HEK293 (cell line): ENCODE measurements at regions not wholly inside any gene's neighbourhood (a gene's known extent, or its start where the extent isn't known, plus 50 kb on each side); places are given as distances from the start of the nearest gene placed in this dataset.

Experiments used
- BCL11A ChIP-seq: fragments of 450-650 bp; formaldehyde crosslinking; IDR thresholded peaks from 2 replicates; pipeline ENCODE4 v1.5.1; 2016; ENCODE audit warnings: low read depth, missing biosample characterization, missing genetic modification characterization
- SP2 ChIP-seq: fragments of 450-650 bp; formaldehyde crosslinking; IDR thresholded peaks from 2 replicates; pipeline ENCODE4 v1.5.1; 2016; ENCODE audit warnings: missing biosample characterization, missing genetic modification characterization
- ZNF121 ChIP-seq: fragments of 450-650 bp; formaldehyde crosslinking; IDR thresholded peaks from 2 replicates; pipeline ENCODE4 v1.5.1; 2016; ENCODE audit warnings: missing biosample characterization, missing genetic modification characterization
- ZNF132 ChIP-seq: fragments of 450-650 bp; formaldehyde crosslinking; IDR thresholded peaks from 2 replicates; pipeline ENCODE4 v1.5.1; 2017; ENCODE audit warnings: missing biosample characterization, missing genetic modification characterization, borderline replicate concordance
- ZNF248 ChIP-seq: fragments of 450-650 bp; formaldehyde crosslinking; IDR thresholded peaks from 2 replicates; pipeline ENCODE4 v1.5.1; 2017; ENCODE audit warnings: missing biosample characterization, missing genetic modification characterization
- ZNF335 ChIP-seq: fragments of 450-650 bp; formaldehyde crosslinking; conservative IDR thresholded peaks from 2 replicates; pipeline ENCODE4 v1.5.1; 2016; ENCODE audit warnings: missing biosample characterization, missing genetic modification characterization
- ZNF350 ChIP-seq: fragments of 450-650 bp; formaldehyde crosslinking; IDR thresholded peaks from 2 replicates; pipeline ENCODE4 v1.5.0; 2017; ENCODE audit warnings: missing biosample characterization, mild to moderate bottlenecking, missing genetic modification characterization
- ZNF510 ChIP-seq: fragments of 450-650 bp; formaldehyde crosslinking; IDR thresholded peaks from 2 replicates; pipeline ENCODE4 v1.5.1; 2018; ENCODE audit warnings: mild to moderate bottlenecking, missing genetic modification characterization, missing biosample characterization; ENCODE audit not compliant: insufficient replicate concordance
- ZNF558 ChIP-seq: fragments of 450-650 bp; formaldehyde crosslinking; IDR thresholded peaks from 2 replicates; pipeline ENCODE4 v1.5.1; 2016; ENCODE audit warnings: missing biosample characterization, missing genetic modification characterization
- TF ChIP-seq, protein P1 (sequence below): fragments of 450-650 bp; formaldehyde crosslinking; IDR thresholded peaks from 2 replicates; pipeline ENCODE4 v1.5.1; 2016; ENCODE audit warnings: missing biosample characterization, missing genetic modification characterization
- TF ChIP-seq, protein P2 (sequence below): fragments of 450-650 bp; formaldehyde crosslinking; conservative IDR thresholded peaks from 2 replicates; pipeline ENCODE4 v1.5.1; 2016; ENCODE audit warnings: low read depth, missing biosample characterization, missing genetic modification characterization
- TF ChIP-seq, protein P3 (sequence below): fragments of 450-650 bp; formaldehyde crosslinking; IDR thresholded peaks from 2 replicates; pipeline ENCODE4 v1.5.1; 2016; ENCODE audit warnings: missing biosample characterization, missing genetic modification characterization
- TF ChIP-seq, protein P4 (sequence below): fragments of 450-650 bp; formaldehyde crosslinking; IDR thresholded peaks from 2 replicates; pipeline ENCODE4 v1.5.1; 2016; ENCODE audit warnings: missing biosample characterization, missing genetic modification characterization

DNA sequence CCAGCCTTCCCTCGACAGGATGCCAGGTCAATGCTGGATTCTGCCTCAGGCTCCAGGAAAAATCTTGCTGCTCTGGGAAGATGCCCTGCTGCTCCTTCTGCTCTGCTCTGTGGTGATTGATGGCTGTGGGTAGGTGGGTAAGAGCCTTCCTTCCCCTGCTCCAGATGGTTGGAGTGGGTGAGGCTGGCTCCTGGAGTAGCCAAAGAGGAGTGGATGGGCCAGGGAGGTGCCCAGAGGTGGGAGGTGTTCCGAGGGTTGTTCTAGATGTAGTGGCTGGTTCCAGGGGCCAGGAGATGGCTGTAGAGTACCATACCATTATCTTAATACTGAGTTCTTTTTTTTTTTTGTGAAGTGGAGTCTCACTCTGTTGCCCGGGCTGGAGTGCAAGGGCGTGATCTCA, 99.6 kb upstream of the THY1 start:
- TF ChIP-seq, protein P1, sequence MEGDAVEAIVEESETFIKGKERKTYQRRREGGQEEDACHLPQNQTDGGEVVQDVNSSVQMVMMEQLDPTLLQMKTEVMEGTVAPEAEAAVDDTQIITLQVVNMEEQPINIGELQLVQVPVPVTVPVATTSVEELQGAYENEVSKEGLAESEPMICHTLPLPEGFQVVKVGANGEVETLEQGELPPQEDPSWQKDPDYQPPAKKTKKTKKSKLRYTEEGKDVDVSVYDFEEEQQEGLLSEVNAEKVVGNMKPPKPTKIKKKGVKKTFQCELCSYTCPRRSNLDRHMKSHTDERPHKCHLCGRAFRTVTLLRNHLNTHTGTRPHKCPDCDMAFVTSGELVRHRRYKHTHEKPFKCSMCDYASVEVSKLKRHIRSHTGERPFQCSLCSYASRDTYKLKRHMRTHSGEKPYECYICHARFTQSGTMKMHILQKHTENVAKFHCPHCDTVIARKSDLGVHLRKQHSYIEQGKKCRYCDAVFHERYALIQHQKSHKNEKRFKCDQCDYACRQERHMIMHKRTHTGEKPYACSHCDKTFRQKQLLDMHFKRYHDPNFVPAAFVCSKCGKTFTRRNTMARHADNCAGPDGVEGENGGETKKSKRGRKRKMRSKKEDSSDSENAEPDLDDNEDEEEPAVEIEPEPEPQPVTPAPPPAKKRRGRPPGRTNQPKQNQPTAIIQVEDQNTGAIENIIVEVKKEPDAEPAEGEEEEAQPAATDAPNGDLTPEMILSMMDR (tag by site-specific recombination) = no peak
- TF ChIP-seq, protein P2, sequence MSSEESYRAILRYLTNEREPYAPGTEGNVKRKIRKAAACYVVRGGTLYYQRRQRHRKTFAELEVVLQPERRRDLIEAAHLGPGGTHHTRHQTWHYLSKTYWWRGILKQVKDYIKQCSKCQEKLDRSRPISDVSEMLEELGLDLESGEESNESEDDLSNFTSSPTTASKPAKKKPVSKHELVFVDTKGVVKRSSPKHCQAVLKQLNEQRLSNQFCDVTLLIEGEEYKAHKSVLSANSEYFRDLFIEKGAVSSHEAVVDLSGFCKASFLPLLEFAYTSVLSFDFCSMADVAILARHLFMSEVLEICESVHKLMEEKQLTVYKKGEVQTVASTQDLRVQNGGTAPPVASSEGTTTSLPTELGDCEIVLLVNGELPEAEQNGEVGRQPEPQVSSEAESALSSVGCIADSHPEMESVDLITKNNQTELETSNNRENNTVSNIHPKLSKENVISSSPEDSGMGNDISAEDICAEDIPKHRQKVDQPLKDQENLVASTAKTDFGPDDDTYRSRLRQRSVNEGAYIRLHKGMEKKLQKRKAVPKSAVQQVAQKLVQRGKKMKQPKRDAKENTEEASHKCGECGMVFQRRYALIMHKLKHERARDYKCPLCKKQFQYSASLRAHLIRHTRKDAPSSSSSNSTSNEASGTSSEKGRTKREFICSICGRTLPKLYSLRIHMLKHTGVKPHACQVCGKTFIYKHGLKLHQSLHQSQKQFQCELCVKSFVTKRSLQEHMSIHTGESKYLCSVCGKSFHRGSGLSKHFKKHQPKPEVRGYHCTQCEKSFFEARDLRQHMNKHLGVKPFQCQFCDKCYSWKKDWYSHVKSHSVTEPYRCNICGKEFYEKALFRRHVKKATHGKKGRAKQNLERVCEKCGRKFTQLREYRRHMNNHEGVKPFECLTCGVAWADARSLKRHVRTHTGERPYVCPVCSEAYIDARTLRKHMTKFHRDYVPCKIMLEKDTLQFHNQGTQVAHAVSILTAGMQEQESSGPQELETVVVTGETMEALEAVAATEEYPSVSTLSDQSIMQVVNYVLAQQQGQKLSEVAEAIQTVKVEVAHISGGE (tag by site-specific recombination) = no peak
- TF ChIP-seq BCL11A (tag by site-specific recombination) = no peak
- TF ChIP-seq, protein P3, sequence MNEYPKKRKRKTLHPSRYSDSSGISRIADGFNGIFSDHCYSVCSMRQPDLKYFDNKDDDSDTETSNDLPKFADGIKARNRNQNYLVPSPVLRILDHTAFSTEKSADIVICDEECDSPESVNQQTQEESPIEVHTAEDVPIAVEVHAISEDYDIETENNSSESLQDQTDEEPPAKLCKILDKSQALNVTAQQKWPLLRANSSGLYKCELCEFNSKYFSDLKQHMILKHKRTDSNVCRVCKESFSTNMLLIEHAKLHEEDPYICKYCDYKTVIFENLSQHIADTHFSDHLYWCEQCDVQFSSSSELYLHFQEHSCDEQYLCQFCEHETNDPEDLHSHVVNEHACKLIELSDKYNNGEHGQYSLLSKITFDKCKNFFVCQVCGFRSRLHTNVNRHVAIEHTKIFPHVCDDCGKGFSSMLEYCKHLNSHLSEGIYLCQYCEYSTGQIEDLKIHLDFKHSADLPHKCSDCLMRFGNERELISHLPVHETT (tag by site-specific recombination) = no peak
- no peak for TF ChIP-seq ZNF350 (tag by site-specific recombination)
- no peak for TF ChIP-seq ZNF510 (tag by site-specific recombination)
- no peak for TF ChIP-seq ZNF558 (tag by site-specific recombination)
- TF ChIP-seq SP2 = no peak
- TF ChIP-seq, protein P4, sequence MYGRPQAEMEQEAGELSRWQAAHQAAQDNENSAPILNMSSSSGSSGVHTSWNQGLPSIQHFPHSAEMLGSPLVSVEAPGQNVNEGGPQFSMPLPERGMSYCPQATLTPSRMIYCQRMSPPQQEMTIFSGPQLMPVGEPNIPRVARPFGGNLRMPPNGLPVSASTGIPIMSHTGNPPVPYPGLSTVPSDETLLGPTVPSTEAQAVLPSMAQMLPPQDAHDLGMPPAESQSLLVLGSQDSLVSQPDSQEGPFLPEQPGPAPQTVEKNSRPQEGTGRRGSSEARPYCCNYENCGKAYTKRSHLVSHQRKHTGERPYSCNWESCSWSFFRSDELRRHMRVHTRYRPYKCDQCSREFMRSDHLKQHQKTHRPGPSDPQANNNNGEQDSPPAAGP (tag by site-specific recombination) = no peak
- TF ChIP-seq ZNF335 (tag by site-specific recombination) = no peak
- no peak for TF ChIP-seq ZNF121 (tag by site-specific recombination)
- TF ChIP-seq ZNF132 = no peak
- no peak for TF ChIP-seq ZNF248 (tag by site-specific recombination)
